AG04450 (cell line): ENCODE measurements at regions not wholly inside any gene's neighbourhood (a gene's known extent, or its start where the extent isn't known, plus 50 kb on each side); places are given as distances from the start of the nearest gene placed in this dataset.

Experiments used
- CTCF ChIA-PET: fragments of 300-600, 350-600 bp; formaldehyde crosslinking; extraction: SDS; loops from one replicate; lab custom pipeline; 2022; ENCODE audit warnings: antibody characterized with exemption, inconsistent platforms; lab: Charles Lee
- POLR2A ChIA-PET: fragments of 350-600 bp; formaldehyde crosslinking; extraction: SDS; loops from one replicate; lab custom pipeline; 2021; ENCODE audit warnings: antibody characterized with exemption, inconsistent platforms; lab: Yijun Ruan, JAX
- DNase-seq: peaks from one replicate; pipeline ENCODE4 v3.0.0-alpha.2; 2011; ENCODE audit warnings: low read depth, low spot score
- H3K27ac ChIP-seq: one replicate; pipeline ENCODE4 v1.5.1; 2012; ENCODE audit warnings: low read depth, low read length, control low read depth
- H3K27me3 ChIP-seq: one replicate; pipeline ENCODE4 v1.6.0; 2012; ENCODE audit warnings: low read length; ENCODE audit not compliant: control insufficient read depth, insufficient read depth
- H3K4me3 ChIP-seq: 2 replicates; pipeline ENCODE4 v1.5.1; 2011; ENCODE audit warnings: mild to moderate bottlenecking, low read depth, low read length, control low read depth
- H3K9me3 ChIP-seq: 2 replicates; pipeline ENCODE4 v1.5.1; 2012; ENCODE audit warnings: low read length; ENCODE audit not compliant: control insufficient read depth, insufficient read depth
- CTCF ChIP-seq: IDR thresholded peaks from 2 replicates; pipeline ENCODE4 v1.5.1; 2011; ENCODE audit warnings: low read depth, low read length, control low read depth, inconsistent platforms

GRCh38 chr1:29415156-29415830 lies 179.0 kb downstream of the PTPRU start:
- no peak for DNase-seq
- Histone ChIP-seq H3K9me3 (no peaks in the 10 kb centered on the region), H3K27ac (no peak overlapping the region), H3K4me3 (no peak overlapping the region), H3K27me3 (peaks cover 5% of the 10 kb centered on the region)
- TF ChIP-seq CTCF = no peak
- POLR2A ChIA-PET = no interaction called here
- CTCF ChIA-PET = no interaction called here

GRCh38 chr1:29414086-29414485 lies 177.8 kb downstream of the PTPRU start:
- no peaks in the 10 kb centered on the region for H3K9me3 ChIP-seq
- H3K27me3 ChIP-seq = peaks cover 5% of the 10 kb centered on the region
- no peak overlapping the region for H3K27ac ChIP-seq
- no peak overlapping the region for H3K4me3 ChIP-seq
- ChIA-PET CTCF (no interaction called here), POLR2A (no interaction called here)
- TF ChIP-seq CTCF = no peak
- DNase-seq = no peak

- POLR2A ChIA-PET = no interaction called here
- CTCF ChIA-PET = no interaction called here
- no peak for DNase-seq
- Histone ChIP-seq H3K27ac (no peak overlapping the region), H3K9me3 (no peaks in the 10 kb centered on the region), H3K4me3 (no peak overlapping the region), H3K27me3 (peaks cover 5% of the 10 kb centered on the region)
- TF ChIP-seq CTCF = no peak
These were observed 177.3 kb downstream of the PTPRU start for GRCh38 chr1:29413661-29414060.

- H3K4me3 ChIP-seq = no peak overlapping the region
- no peaks in the 10 kb centered on the region for H3K9me3 ChIP-seq
- no peaks in the 10 kb centered on the region for H3K27me3 ChIP-seq
- no peak for DNase-seq
- POLR2A ChIA-PET = no interaction called here
- CTCF ChIA-PET = no interaction called here
- TF ChIP-seq CTCF = no peak
- H3K27ac ChIP-seq = no peak overlapping the region
These were observed 176.3 kb downstream of the PTPRU start for GRCh38 chr1:29412591-29412990.

GRCh38 chr1:29410476-29410875 lies 174.2 kb downstream of the PTPRU start:
- no peak overlapping the region for H3K4me3 ChIP-seq
- no peak for TF ChIP-seq CTCF
- ChIA-PET POLR2A (no interaction called here), CTCF (no interaction called here)
- H3K9me3 ChIP-seq = no peaks in the 10 kb centered on the region
- no peak for DNase-seq
- H3K27ac ChIP-seq = no peak overlapping the region
- H3K27me3 ChIP-seq = peaks cover 2% of the 10 kb centered on the region
